HepG2 (cell line): ENCODE measurements at regions not wholly inside any gene's neighbourhood (a gene's known extent, or its start where the extent isn't known, plus 50 kb on each side); places are given as distances from the start of the nearest gene placed in this dataset.

Source experiments
- NFRKB ChIP-seq: fragments of 450-650 bp; IDR thresholded peaks from 2 replicates; pipeline ENCODE4 v1.6.1; 2017
- POLR2AphosphoS5 ChIP-seq: IDR thresholded peaks from 2 replicates; pipeline ENCODE4 v1.6.1; 2012; ENCODE audit warnings: low read depth, low read length
- TARDBP ChIP-seq: sonication (generic); formaldehyde crosslinking; IDR thresholded peaks from 2 replicates; pipeline ENCODE4 v1.8.0; 2022; ENCODE audit warnings: mild to moderate bottlenecking, missing genetic modification reagents
- TCF7L2 ChIP-seq: IDR thresholded peaks from 2 replicates; pipeline ENCODE4 v1.6.1; 2011; ENCODE audit warnings: mild to moderate bottlenecking, low read depth, low read length, moderate library complexity
- TF ChIP-seq, protein P1 (sequence below): IDR thresholded peaks from 2 replicates; pipeline ENCODE4 v1.6.1; 2012; ENCODE audit warnings: low read depth, low read length, improper control_type of control experiment
- TF ChIP-seq, protein P2 (sequence below): sonication (generic); formaldehyde crosslinking; IDR thresholded peaks from 2 replicates; pipeline ENCODE4 v1.5.0; 2020; ENCODE audit warnings: mild to moderate bottlenecking, missing genetic modification reagents, moderate library complexity
- TF ChIP-seq, protein P3 (sequence below): sonication (generic); formaldehyde crosslinking; IDR thresholded peaks from 2 replicates; pipeline ENCODE4 v1.8.1; 2022; ENCODE audit warnings: low read depth, mild to moderate bottlenecking, missing genetic modification reagents

DNA sequence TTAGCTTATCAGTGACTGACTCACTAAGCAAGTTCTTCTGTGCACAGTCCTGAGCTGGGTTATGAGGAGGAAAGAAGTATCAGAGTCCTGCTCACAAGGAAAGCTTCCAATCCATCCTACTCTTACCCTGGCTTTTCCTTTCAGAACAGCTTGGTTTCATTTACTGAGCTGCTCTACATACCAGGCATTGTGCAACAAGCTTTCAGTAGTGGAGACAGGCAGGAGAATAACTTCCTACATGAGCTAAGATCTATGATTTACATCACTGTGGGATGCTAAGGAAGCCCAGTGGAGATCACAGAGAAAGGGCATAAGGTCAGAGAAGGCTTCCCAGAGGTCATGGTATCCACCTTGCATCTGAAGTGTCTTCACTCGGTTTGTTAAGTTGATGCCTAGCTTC, 144.5 kb downstream of the MAP3K7 start:
- TF ChIP-seq TCF7L2 (no peak), TARDBP (CRISPR knock-in tag) (no peak), NFRKB (no peak), POLR2AphosphoS5 (no peak)
- TF ChIP-seq, protein P1, sequence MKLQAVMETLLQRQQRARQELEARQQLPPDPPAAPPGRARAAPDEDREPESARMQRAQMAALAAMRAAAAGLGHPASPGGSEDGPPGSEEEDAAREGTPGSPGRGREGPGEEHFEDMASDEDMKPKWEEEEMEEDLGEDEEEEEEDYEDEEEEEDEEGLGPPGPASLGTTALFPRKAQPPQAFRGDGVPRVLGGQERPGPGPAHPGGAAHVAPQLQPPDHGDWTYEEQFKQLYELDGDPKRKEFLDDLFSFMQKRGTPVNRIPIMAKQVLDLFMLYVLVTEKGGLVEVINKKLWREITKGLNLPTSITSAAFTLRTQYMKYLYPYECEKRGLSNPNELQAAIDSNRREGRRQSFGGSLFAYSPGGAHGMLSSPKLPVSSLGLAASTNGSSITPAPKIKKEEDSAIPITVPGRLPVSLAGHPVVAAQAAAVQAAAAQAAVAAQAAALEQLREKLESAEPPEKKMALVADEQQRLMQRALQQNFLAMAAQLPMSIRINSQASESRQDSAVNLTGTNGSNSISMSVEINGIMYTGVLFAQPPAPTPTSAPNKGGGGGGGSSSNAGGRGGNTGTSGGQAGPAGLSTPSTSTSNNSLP = no peak
- TF ChIP-seq, protein P2, sequence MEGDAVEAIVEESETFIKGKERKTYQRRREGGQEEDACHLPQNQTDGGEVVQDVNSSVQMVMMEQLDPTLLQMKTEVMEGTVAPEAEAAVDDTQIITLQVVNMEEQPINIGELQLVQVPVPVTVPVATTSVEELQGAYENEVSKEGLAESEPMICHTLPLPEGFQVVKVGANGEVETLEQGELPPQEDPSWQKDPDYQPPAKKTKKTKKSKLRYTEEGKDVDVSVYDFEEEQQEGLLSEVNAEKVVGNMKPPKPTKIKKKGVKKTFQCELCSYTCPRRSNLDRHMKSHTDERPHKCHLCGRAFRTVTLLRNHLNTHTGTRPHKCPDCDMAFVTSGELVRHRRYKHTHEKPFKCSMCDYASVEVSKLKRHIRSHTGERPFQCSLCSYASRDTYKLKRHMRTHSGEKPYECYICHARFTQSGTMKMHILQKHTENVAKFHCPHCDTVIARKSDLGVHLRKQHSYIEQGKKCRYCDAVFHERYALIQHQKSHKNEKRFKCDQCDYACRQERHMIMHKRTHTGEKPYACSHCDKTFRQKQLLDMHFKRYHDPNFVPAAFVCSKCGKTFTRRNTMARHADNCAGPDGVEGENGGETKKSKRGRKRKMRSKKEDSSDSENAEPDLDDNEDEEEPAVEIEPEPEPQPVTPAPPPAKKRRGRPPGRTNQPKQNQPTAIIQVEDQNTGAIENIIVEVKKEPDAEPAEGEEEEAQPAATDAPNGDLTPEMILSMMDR = no peak
- TF ChIP-seq, protein P3, sequence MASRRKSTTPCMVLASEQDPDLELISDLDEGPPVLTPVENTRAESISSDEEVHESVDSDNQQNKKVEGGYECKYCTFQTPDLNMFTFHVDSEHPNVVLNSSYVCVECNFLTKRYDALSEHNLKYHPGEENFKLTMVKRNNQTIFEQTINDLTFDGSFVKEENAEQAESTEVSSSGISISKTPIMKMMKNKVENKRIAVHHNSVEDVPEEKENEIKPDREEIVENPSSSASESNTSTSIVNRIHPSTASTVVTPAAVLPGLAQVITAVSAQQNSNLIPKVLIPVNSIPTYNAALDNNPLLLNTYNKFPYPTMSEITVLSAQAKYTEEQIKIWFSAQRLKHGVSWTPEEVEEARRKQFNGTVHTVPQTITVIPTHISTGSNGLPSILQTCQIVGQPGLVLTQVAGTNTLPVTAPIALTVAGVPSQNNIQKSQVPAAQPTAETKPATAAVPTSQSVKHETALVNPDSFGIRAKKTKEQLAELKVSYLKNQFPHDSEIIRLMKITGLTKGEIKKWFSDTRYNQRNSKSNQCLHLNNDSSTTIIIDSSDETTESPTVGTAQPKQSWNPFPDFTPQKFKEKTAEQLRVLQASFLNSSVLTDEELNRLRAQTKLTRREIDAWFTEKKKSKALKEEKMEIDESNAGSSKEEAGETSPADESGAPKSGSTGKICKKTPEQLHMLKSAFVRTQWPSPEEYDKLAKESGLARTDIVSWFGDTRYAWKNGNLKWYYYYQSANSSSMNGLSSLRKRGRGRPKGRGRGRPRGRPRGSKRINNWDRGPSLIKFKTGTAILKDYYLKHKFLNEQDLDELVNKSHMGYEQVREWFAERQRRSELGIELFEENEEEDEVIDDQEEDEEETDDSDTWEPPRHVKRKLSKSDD = no peak
